KMS-11 (cell line): ENCODE measurements at regions not wholly inside any gene's neighbourhood (a gene's known extent, or its start where the extent isn't known, plus 50 kb on each side); places are given as distances from the start of the nearest gene placed in this dataset.

Source experiments
- H2AFZ ChIP-seq: fragments of 200-600 bp; sonication (generic); 2 replicates; pipeline ENCODE4 v1.6.1; 2016; ENCODE audit warnings: antibody characterized with exemption, mixed run types, low read depth
- H3K27ac ChIP-seq: fragments of 200-600 bp; sonication (generic); 2 replicates; pipeline ENCODE4 v1.6.1; 2016; ENCODE audit warnings: mild to moderate bottlenecking, mixed run types
- H3K27me3 ChIP-seq: fragments of 200-600 bp; sonication (generic); 2 replicates; pipeline ENCODE4 v1.6.1; 2017; ENCODE audit warnings: mild to moderate bottlenecking, low read depth, mixed run types, moderate library complexity; ENCODE audit not compliant: insufficient read depth
- H3K36me3 ChIP-seq: fragments of 200-600 bp; sonication (generic); 2 replicates; pipeline ENCODE4 v1.6.1; 2017; ENCODE audit warnings: mild to moderate bottlenecking, mixed run types; ENCODE audit not compliant: insufficient read depth
- H3K4me1 ChIP-seq: fragments of 200-600 bp; sonication (generic); 2 replicates; pipeline ENCODE4 v1.6.1; 2016; ENCODE audit warnings: mild to moderate bottlenecking, low read depth, mixed run types; ENCODE audit not compliant: poor library complexity, severe bottlenecking
- H3K4me2 ChIP-seq: fragments of 200-600 bp; sonication (generic); 2 replicates; pipeline ENCODE4 v1.7.0; 2016; ENCODE audit warnings: mild to moderate bottlenecking, mixed run types
- H3K4me3 ChIP-seq: fragments of 200-600 bp; sonication (generic); IDR thresholded peaks from 2 replicates; pipeline ENCODE4 v1.6.1; 2017; ENCODE audit warnings: low read depth, low read length, mixed read lengths; ENCODE audit not compliant: insufficient read depth
- H3K79me2 ChIP-seq: fragments of 200-600 bp; sonication (generic); 2 replicates; pipeline ENCODE4 v1.6.1; 2016; ENCODE audit warnings: low read depth, mixed run types; ENCODE audit not compliant: insufficient read depth
- H3K9ac ChIP-seq: fragments of 200-600 bp; sonication (generic); 2 replicates; pipeline ENCODE4 v1.6.1; 2016; ENCODE audit warnings: mild to moderate bottlenecking, mixed run types
- H4K20me1 ChIP-seq: fragments of 200-600 bp; sonication (generic); 2 replicates; pipeline ENCODE4 v1.6.1; 2016; ENCODE audit warnings: mild to moderate bottlenecking, mixed run types; ENCODE audit not compliant: insufficient read depth
- TF ChIP-seq, protein P1 (sequence below): fragments of 200-600 bp; sonication (generic); conservative IDR thresholded peaks from 2 replicates; pipeline ENCODE4 v1.6.1; 2017; ENCODE audit warnings: low read depth, mild to moderate bottlenecking, antibody characterized with exemption, low read length, moderate library complexity, mixed read lengths

DNA sequence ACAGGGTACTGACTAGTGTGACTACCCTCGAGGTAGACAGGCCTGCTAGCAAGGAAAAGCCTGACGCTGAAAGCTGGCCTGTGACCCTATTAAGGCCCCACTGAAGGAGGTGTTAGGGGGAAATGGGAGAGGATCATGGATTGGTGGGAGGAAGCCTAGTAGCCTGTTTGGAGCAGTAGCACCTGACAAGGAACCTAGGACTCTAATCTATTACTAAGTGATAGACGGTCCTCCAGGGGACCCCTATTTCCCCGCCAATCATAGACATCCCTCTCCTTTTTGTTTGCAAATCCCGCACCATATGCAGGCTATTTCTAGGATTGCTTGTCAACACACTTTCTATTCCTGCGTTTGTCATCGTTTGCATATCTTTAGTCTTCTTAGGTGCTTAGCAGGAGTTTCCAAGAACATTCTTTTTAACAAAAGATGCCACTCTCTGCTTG lies 1338.8 kb upstream of the MIR17HG start:
- no peaks in the 10 kb centered on the region for H4K20me1 ChIP-seq
- TF ChIP-seq, protein P1, sequence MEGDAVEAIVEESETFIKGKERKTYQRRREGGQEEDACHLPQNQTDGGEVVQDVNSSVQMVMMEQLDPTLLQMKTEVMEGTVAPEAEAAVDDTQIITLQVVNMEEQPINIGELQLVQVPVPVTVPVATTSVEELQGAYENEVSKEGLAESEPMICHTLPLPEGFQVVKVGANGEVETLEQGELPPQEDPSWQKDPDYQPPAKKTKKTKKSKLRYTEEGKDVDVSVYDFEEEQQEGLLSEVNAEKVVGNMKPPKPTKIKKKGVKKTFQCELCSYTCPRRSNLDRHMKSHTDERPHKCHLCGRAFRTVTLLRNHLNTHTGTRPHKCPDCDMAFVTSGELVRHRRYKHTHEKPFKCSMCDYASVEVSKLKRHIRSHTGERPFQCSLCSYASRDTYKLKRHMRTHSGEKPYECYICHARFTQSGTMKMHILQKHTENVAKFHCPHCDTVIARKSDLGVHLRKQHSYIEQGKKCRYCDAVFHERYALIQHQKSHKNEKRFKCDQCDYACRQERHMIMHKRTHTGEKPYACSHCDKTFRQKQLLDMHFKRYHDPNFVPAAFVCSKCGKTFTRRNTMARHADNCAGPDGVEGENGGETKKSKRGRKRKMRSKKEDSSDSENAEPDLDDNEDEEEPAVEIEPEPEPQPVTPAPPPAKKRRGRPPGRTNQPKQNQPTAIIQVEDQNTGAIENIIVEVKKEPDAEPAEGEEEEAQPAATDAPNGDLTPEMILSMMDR, result no peak
- H3K79me2 ChIP-seq, result no peaks in the 10 kb centered on the region
- H3K27me3 ChIP-seq, result no peaks in the 10 kb centered on the region
- H3K4me3 ChIP-seq, result no peak overlapping the region
- no peak overlapping the region for H3K9ac ChIP-seq
- peak overlapping the region; percentile 10; the same call in 1 of the 2 replicates for H2AFZ ChIP-seq
- H3K36me3 ChIP-seq, result no peaks in the 10 kb centered on the region
- no peaks in the 10 kb centered on the region for H3K4me1 ChIP-seq
- no peak overlapping the region for H3K27ac ChIP-seq
- H3K4me2 ChIP-seq, result no peak overlapping the region

DNA sequence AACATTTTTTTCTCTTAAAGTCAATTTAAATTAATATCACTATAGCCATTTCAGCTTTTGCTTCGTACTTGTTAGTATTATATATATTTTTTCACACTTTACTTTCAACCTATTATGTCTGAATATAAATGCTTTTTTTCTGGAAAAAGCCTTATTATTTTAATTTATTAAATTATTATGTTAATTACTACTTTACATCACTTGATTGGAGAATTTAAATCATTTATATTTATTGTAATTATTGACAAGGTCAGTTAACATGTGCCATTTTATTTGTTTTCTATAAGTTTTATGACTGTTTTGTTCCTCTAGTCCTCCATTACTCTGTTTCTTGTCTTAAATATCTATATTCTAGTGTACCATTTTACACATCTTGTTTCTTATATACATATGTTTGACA lies 1333.4 kb upstream of the MIR17HG start:
- no peak overlapping the region for H2AFZ ChIP-seq
- H3K27me3 ChIP-seq, result no peaks in the 10 kb centered on the region
- H3K4me1 ChIP-seq, result no peaks in the 10 kb centered on the region
- H3K9ac ChIP-seq, result no peak overlapping the region
- H3K36me3 ChIP-seq, result no peaks in the 10 kb centered on the region
- H3K4me2 ChIP-seq, result no peak overlapping the region
- TF ChIP-seq, protein P1, result no peak
- no peaks in the 10 kb centered on the region for H4K20me1 ChIP-seq
- no peak overlapping the region for H3K4me3 ChIP-seq
- H3K27ac ChIP-seq, result no peak overlapping the region
- H3K79me2 ChIP-seq, result no peaks in the 10 kb centered on the region

DNA sequence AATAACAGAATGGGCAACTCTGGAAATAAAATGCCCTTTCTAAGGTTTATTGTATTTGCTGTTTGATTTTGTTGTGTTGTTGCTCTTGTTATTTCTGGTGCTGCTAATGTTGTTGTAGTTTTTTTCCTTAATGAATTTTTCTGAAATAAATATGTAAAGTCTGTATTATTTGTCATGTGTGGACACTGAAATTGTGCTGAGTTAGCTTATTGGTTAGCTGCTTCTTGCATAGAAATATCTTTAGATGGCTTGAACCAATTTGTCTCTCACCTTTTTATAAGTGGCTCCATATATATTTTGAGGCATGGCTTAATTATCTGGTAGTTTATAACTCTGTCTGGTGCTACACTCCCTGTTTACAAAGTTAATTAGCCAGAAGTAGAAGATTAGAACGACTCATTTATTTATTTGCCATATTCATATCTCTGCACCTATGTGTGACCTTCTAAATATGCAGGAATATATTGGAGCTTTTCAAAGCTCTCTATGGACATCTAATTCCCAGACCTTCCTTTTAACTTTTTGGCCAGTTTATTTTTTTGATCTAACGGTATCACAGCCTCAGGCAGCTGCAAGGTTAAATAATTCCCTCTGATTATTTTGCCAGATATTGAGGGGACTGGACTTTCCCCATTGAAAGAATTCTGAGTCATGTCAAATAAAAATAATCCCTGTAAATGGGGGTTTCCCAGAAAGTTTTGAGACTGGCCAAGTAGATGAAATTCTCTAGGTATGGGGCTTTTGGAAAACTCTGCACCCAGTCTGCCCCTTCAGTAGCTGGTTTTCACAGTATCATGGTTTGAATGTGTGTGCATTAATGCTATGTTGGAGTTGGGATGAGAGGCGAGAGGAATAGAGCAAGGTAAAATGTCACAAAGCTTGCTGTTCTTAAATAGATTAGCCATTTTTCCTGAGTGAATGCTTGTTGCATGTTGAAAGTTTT lies 1331.7 kb upstream of the MIR17HG start:
- H4K20me1 ChIP-seq, result no peaks in the 10 kb centered on the region
- no peak overlapping the region for H3K4me3 ChIP-seq
- H2AFZ ChIP-seq, result no peak overlapping the region
- no peak overlapping the region for H3K9ac ChIP-seq
- no peak overlapping the region for H3K4me2 ChIP-seq
- H3K27ac ChIP-seq, result no peak overlapping the region
- H3K79me2 ChIP-seq, result no peaks in the 10 kb centered on the region
- TF ChIP-seq, protein P1, result no peak
- no peaks in the 10 kb centered on the region for H3K27me3 ChIP-seq
- no peaks in the 10 kb centered on the region for H3K4me1 ChIP-seq
- H3K36me3 ChIP-seq, result no peaks in the 10 kb centered on the region

DNA sequence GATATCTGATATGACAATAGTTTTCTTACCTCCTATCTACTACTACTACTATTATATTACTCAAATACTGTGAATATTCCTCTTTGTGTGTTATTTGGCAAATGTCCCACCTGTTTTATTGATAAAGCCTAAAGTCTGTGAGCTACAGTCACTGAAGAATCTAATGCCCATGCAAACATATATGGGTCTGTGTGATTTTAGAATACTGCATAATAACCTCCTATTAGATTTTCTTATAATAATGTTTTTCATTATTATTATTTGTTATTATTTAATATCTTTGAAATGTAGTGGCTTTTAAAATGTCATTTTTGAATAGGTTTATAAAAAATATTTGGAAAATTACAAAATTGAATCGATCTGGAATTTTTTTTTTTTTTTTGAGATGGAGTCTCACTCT lies 1330.8 kb upstream of the MIR17HG start:
- H3K27me3 ChIP-seq, result no peaks in the 10 kb centered on the region

More for the DNA sequence above, 1330.8 kb upstream of the MIR17HG start:
- H3K4me3 ChIP-seq, result no peak overlapping the region
- H3K4me2 ChIP-seq, result no peak overlapping the region
- TF ChIP-seq, protein P1, result no peak
- H3K79me2 ChIP-seq, result no peaks in the 10 kb centered on the region
- H2AFZ ChIP-seq, result no peak overlapping the region
- no peaks in the 10 kb centered on the region for H3K4me1 ChIP-seq
- H4K20me1 ChIP-seq, result no peaks in the 10 kb centered on the region
- H3K36me3 ChIP-seq, result no peaks in the 10 kb centered on the region
- H3K27ac ChIP-seq, result no peak overlapping the region
- no peak overlapping the region for H3K9ac ChIP-seq
